GM21576 (cell line): ENCODE measurements at regions not wholly inside any gene's neighbourhood (a gene's known extent, or its start where the extent isn't known, plus 50 kb on each side); places are given as distances from the start of the nearest gene placed in this dataset.

Source experiments
- ATAC-seq: cut with Tn5 transposase; IDR thresholded peaks from one replicate; pipeline ENCODE4 v1.9.1; 2021; ENCODE audit warnings: mild to moderate bottlenecking, moderate library complexity; ENCODE audit not compliant: unreplicated experiment

DNA sequence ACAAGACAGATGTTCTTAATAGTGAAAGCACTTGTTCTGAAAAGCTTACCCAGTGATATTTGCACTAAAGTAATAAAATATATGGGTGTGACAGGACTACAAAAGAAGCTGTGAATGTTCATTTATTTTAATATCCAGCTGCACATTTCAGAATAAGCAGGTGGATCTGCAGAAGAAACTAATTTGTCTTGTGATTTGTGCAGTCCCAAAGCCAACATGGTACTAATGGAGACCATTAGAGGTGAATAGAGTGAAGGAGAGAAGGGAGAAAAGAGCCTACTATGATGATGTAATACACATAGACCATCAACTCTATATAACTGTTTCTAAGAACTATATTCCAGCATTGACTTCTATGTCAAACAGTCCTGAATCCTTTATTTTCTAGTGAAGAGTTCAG lies 362.8 kb downstream of the ISL1 start:
- ATAC-seq: no peak

DNA sequence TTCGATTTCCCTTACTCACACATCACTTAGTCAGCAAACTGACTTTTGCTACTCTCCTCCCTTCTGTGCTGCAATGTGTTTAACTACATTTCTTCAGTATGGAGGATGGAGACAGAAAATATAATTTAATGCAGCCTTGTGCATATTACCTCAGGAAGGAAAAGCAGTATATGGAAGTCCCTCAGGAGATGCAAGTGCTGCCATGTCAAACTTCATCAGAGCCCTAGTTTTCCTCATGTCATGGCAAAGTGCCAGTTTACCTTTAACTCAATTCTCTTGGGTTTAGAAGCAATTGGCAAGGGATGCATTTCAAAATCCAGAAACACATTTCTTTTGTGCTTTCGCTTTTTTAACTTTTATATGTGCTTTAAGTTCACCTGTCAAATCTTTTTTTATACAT lies 365.4 kb downstream of the ISL1 start:
- no peak for ATAC-seq
